ENCODE measurements at regions not wholly inside any gene's neighbourhood (a gene's known extent, or its start where the extent isn't known, plus 50 kb on each side); places are given as distances from the start of the nearest gene placed in this dataset.
"Not testable (repeated sequence)": the region's sequence is repeated elsewhere in the genome, so short reads cannot be mapped to it uniquely, and the experiment has no call there.

GRCh38 chr15:26029586-26029985 is 166.5 kb upstream of the ATP10A start:
- not testable (repeated sequence) for DNase-seq (ENCODE audit: low read depth in 2 of 2)

- no peak for DNase-seq (ENCODE audit: low read depth in 2 of 2)
These were observed 166.0 kb upstream of the ATP10A start for GRCh38 chr15:26029146-26029545.

DNA sequence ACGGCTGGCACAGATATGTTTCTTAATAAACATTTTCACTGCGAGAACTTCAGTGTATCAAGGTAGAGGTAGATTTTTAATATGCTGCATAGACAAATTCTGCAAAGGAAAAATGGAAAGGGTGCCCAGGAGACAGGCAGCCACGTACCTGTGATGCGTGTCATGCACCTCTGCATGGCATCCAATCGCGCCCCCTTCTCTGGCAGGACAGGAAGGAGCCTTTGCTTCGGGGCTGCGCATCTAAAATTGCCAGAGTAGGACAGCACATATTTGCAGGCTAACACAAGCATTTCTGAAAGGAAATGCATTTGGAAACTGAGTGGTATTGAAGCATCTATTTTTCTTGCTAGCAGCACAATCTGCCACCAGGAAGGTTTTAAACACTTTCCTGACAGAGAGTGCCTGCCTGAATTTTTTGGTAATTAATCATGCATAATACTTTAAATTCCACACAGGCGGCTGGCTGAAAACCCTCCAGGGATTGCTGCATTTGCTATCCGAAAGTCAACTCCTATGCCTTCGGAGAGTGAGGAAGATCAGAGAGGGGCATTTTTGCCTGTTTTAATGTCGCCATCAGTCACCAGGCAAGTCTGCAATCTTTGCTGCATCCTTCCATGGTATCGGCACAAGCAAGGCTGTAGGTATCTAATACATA is 165.1 kb upstream of the ATP10A start:
- DNase-seq (ENCODE audit: low read depth in 2 of 2), result no peak

- not testable (repeated sequence) for DNase-seq (ENCODE audit: low read depth in 2 of 2)
These were observed 163.5 kb upstream of the ATP10A start for GRCh38 chr15:26026671-26027070.

DNA sequence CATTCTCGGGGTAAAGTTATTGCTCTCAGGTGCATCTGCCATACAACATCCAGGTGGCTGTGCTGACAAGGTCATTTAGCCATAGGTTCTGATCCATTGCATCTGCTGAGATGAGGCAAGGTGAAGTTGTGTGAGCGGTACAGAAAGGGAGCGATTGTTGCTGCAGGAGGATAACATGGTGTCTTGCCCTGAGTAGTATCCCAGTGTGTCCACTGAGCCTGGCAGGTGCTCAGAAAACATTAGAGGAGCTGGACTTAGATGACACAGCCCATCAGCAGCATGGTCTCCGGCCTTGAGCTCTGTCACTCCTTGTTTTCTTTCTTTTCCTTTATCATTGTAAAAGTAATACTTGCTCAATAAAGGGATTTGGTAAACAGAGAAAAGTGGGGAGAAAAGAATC is 161.1 kb upstream of the ATP10A start:
- no peak for DNase-seq (ENCODE audit: low read depth in 2 of 2)

- DNase-seq (ENCODE audit: low read depth in 2 of 2), result no peak
These were observed 160.6 kb upstream of the ATP10A start for GRCh38 chr15:26023691-26024090.

GRCh38 chr15:26023231-26023630 is 160.1 kb upstream of the ATP10A start:
- DNase-seq (ENCODE audit: low read depth in 2 of 2), result no peak

DNA sequence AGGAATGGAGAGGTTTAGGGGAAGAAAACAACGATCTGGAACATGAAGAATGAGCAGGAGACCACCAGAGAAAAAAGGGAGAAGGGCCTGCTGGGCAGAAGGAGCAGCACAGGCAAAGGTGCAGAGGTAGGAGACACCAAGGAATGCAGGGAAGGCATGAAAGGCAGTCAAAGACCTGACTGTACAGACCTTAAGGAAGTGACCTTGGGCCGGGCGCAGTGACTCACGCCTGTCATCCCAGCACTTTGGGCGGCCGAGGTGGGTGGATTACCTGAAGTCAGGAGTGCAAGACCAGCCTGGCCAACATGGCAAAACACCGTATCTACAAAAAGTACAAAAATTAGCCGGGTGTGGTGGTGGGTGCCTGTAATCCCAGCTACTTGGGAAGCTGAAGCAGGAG is 157.7 kb upstream of the ATP10A start:
- no peak for DNase-seq (ENCODE audit: low read depth in 2 of 2)

DNA sequence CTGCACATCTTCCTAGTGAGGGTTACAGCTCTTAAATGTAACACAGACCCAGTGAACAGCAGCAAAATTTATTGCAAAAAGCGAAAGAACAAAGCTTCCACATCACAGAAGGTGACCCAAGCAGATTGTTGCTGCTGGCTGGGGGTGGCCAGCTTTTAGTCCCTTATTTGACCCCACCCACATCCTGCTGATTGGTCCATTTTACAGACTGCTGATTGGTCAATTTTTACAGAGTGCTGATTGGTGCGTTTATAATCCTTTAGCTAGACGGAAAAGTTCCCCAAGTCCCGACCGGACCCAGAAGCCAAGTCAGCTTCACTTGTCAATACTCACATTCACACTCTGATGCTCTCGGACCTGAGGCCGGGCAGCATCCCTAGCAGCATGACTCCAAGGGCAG is 154.5 kb upstream of the ATP10A start:
- DNase-seq (ENCODE audit: low read depth in 2 of 2), result no peak

DNA sequence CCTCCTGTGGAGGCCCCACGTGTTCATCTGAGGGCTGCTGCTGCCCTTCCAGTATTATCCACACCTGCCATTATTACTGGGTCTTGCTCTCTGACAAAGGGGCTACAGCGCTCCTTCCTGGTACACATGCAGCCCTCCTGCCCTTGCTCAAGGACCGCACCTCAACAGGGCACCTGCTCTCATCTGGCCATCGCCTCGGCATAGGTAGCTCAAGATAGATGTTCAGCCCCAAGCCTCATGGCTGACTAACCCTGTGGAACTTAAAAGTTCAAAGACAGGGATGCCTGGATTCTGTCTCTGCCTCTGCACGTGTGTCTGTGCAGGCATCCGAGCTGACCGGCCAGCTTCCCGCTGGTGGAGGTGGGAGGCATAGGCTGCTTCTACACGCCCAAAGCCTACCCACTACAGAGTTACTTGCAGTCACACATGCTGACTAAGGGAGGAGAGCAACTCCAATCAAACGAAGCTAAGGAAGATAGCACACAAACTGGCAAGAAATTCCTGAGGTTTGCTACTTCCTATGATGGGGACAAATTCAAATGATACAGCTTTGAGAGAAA is 152.5 kb upstream of the ATP10A start:
- DNase-seq (ENCODE audit: low read depth in 2 of 2), result no peak

DNA sequence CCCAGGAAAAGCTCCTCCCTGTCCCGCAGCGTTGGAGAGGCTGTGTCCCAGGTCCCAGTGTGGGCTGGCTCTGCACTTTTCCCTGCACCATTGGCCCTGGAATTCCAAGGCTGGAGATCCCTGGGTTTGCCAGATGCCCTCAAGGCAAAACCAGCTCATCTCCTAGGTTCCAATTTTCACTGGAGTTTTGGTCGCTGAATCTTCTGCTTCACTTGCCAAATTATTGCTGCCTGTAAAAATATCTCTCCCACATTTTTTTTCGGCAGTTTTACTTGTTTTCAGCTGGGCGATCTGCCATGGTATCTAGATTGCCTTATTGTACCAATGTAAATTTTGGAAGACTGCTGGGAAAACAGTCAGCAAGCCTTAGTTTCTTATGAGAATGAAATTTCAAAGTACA is 150.9 kb upstream of the ATP10A start:
- no peak for DNase-seq (ENCODE audit: low read depth in 2 of 2)

GRCh38 chr15:26011916-26012315 is 148.8 kb upstream of the ATP10A start:
- DNase-seq (ENCODE audit: low read depth in 2 of 2), result no peak

GRCh38 chr15:26007151-26007550 is 144.0 kb upstream of the ATP10A start:
- no peak for DNase-seq (ENCODE audit: low read depth in 2 of 2)

DNA sequence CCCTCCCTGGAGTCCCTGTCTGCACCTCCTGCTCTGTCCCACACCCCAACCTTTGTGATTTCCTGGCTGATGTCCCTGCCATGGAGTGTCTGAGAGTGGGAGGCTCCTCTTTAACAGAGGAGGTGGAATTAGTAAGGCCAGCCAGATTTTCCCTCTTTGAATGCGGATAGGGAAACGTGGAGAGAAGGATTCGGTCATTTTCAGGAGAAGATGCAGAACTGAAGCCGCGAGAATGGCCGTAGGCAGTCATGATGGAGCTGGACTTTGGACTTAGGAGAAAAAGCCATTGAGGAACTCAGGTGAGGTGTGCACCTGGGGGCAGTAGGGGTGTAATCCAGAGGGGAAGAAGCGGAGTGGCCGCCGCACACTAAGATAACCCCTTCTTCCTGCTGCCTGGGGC is 138.1 kb upstream of the ATP10A start:
- no peak for DNase-seq (ENCODE audit: low read depth in 2 of 2)

- DNase-seq (ENCODE audit: low read depth in 2 of 2), result no peak
These were observed 130.4 kb upstream of the ATP10A start for GRCh38 chr15:25993506-25993905.

DNA sequence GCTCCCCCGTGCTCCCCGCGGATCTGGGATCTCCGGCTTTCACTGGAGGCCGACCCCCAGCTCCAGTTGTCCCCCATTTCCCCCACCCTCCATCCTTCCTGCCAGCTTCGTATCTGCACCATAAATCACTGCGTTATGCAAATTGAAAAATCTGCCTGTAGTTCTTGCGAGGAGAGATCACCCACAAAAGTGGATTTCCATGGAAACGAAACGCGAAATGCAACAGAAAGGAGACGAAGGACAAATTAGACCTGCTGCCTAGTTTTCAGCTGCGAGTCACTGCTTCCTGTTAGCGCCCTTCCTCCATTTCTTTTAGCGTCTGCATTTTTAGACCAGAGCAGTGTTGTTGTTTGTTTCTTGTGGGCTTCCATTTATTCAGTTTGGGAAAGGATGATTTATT is 127.1 kb upstream of the ATP10A start:
- no peak for DNase-seq (ENCODE audit: low read depth in 2 of 2)

DNA sequence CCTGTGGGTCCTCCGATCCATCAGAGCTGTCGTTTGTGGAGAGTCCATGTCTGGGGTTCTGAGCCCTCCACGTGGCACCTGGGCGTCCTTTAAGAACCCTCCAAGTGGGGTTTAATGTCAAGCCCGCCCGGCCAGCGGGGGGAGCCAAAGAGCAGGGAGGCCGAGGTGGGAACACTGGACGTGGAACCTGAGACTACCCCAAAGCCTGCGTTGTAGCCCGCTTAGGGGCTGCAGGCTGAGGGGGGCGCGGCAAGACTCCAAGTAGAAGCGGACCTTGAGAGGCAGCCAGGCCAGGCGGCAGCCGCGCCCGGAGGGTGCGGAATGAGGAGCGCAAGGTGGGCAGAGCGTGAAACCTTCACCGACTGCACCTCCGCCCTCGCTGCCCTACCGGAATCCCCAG is 126.2 kb upstream of the ATP10A start:
- DNase-seq (ENCODE audit: low read depth in 2 of 2), result no peak

DNA sequence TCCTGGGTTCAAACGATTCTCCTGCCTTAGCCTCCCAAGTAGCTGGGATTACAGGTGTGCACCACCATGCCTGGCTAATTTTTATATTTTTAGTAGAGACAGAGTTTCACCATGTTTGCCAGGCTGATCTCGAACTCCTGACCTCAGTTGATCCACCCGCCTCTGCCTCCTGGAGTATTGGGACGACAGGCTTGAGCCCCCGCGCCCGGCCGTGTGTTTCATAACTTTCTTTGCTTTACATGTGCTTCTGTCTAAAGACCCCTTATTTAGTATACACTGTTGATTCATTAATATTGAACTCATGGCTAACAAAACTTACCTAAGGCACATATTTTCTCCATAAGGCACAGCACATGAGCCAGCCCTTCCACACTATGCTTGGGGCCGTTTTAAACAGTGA is 125.6 kb upstream of the ATP10A start:
- DNase-seq (ENCODE audit: low read depth in 2 of 2), result not testable (repeated sequence)

GRCh38 chr15:25987638-25988037 is 124.5 kb upstream of the ATP10A start:
- DNase-seq (ENCODE audit: low read depth in 2 of 2), result no peak

GRCh38 chr15:25985165-25985564 is 122.0 kb upstream of the ATP10A start:
- no peak for DNase-seq (ENCODE audit: low read depth in 2 of 2)

DNA sequence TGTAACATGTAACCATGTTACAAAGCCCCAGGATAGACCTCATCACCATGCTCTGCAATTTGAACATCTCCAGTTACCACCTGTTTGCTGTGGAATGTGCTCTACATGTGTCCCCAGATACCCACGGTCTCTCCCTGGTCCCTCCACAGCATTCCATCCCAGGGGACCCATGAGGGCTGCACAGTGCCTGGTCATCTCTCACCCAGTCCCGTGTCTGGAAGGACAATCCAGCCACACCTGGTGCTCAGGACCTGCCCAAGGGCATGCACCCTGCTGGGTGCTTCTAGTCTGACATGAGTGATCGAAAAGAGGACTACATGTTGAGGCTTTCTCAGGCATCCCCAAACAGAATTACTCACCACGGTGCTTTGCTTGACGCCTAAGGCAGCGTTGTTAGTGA is 119.6 kb upstream of the ATP10A start:
- no peak for DNase-seq (ENCODE audit: low read depth in 2 of 2)

GRCh38 chr15:25981114-25981513 is 118.0 kb upstream of the ATP10A start:
- DNase-seq (ENCODE audit: low read depth in 2 of 2), result no peak

GRCh38 chr15:25972141-25972675 is 109.1 kb upstream of the ATP10A start:
- DNase-seq (ENCODE audit: low read depth in 2 of 2), result no peak

DNA sequence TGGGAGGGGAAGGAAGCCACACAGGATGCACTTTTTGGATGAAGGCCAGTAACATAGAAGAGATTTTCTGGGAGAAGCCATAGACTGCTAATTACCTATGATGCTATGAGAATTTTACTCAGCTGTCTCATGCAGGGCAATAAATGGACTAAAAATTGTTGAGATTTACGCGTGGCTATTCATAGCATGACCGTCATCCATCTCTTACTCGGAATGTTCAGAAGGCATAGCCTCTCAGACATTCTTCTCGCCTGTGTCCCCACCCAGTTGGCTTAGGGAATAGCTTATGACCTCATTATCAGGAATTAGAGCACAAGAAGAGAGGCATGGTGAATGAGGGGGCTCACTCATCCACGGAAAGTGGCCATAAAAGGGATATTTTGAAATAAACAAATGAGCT is 107.9 kb upstream of the ATP10A start:
- no peak for DNase-seq (ENCODE audit: low read depth in 2 of 2)
